Ascending aorta (tissue), 2 donors: ENCODE measurements at regions not wholly inside any gene's neighbourhood (a gene's known extent, or its start where the extent isn't known, plus 50 kb on each side); places are given as distances from the start of the nearest gene placed in this dataset.

Experiments
- DNase-seq, 2 donors: peaks; one replicate each; pipeline ENCODE4 v3.0.0-alpha.2; 2019; ENCODE audit warnings: low spot score in 2 of 2
- H3K27ac ChIP-seq, 2 donors: fragments of 200-600 bp; sonication (generic); one replicate each; pipeline ENCODE4 v1.5.1; 2016 to 2017; ENCODE audit warnings: mild to moderate bottlenecking in 1 of 2
- H3K27me3 ChIP-seq: fragments of 200-600 bp; sonication (generic); one replicate; pipeline ENCODE4 v1.5.1; 2017
- H3K36me3 ChIP-seq, 2 donors: fragments of 200-600 bp; sonication (generic); one replicate each; pipeline ENCODE4 v1.5.1; 2016
- H3K4me1 ChIP-seq, 2 donors: fragments of 200-600 bp; sonication (generic); one replicate each; pipeline ENCODE4 v1.5.1; 2016 to 2017; ENCODE audit warnings: mild to moderate bottlenecking in 1 of 2
- H3K4me3 ChIP-seq, 2 donors: fragments of 200-600 bp; sonication (generic); one replicate each; pipeline ENCODE4 v1.5.1; 2016 to 2017; ENCODE audit warnings: mild to moderate bottlenecking in 1 of 2
- H3K9me3 ChIP-seq, 2 donors: fragments of 200-600 bp; sonication (generic); one replicate each; pipeline ENCODE4 v1.5.1; 2016
- intact Hi-C: fragments of 100-400 bp; cut with DNase I; formaldehyde crosslinking; loops from one replicate; pipeline ENCODE4 v1.15.1; 2023
- TF ChIP-seq, protein P1 (sequence below), 3 experiments: fragments of 200-600 bp in 2 of 3; fragments of 450-650 bp in 1 of 3; sonication (generic) in 2 of 3; IDR thresholded peaks; one replicate each; pipeline ENCODE4 v1.5.1; 2016 to 2019; ENCODE audit warnings: antibody characterized with exemption in 3 of 3, mild to moderate bottlenecking in 1 of 3, moderate library complexity in 1 of 3

DNA sequence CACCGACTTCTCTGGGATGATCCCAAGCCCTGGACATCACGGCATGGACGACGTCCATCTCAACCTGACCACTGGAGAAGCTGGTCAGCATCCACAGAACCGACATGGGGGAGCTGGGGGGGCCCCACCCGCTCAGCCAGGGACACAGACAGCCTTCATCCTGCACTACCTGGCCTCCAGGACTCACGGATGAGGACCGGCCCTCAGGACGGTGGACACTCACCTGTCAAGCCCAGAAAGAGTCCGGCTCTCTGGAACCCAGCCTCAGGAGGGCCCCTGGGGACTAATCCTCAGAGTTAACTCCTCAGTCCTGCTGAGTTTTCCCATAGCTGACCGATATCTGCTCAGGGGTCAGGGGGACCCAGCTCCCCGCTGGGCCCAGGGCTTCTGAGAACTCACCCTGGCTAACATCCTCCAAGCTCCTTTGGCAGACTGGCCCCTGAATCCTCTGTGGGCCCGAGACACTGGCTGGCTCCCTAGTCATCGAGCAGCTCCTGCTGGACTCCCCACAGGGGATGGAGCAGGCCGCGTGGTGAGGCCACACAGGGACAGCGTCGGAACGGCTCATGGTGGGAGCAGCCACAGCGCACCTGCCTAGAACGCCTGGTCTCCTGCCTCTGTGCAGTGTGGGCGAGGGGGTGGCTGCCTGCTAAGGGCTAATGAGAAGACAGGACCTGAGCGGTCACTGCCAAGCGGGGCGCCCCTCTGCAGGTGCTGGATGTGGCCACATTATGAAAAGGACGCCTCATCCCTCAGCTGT, 649.2 kb downstream of the BRD1 start:
- no peak overlapping the region for H3K27ac ChIP-seq
- no peaks in the 10 kb centered on the region for H3K27me3 ChIP-seq
- H3K9me3 ChIP-seq, result no peaks in the 10 kb centered on the region
- no peaks in the 10 kb centered on the region for H3K36me3 ChIP-seq
- no peak for DNase-seq
- TF ChIP-seq, protein P1, sequence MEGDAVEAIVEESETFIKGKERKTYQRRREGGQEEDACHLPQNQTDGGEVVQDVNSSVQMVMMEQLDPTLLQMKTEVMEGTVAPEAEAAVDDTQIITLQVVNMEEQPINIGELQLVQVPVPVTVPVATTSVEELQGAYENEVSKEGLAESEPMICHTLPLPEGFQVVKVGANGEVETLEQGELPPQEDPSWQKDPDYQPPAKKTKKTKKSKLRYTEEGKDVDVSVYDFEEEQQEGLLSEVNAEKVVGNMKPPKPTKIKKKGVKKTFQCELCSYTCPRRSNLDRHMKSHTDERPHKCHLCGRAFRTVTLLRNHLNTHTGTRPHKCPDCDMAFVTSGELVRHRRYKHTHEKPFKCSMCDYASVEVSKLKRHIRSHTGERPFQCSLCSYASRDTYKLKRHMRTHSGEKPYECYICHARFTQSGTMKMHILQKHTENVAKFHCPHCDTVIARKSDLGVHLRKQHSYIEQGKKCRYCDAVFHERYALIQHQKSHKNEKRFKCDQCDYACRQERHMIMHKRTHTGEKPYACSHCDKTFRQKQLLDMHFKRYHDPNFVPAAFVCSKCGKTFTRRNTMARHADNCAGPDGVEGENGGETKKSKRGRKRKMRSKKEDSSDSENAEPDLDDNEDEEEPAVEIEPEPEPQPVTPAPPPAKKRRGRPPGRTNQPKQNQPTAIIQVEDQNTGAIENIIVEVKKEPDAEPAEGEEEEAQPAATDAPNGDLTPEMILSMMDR (IDR thresholded peaks at IDR 0.05), result no peak
- H3K4me1 ChIP-seq, result no peaks in the 10 kb centered on the region
- H3K4me3 ChIP-seq, result no peak overlapping the region
- intact Hi-C loops, result no loop called here

DNA sequence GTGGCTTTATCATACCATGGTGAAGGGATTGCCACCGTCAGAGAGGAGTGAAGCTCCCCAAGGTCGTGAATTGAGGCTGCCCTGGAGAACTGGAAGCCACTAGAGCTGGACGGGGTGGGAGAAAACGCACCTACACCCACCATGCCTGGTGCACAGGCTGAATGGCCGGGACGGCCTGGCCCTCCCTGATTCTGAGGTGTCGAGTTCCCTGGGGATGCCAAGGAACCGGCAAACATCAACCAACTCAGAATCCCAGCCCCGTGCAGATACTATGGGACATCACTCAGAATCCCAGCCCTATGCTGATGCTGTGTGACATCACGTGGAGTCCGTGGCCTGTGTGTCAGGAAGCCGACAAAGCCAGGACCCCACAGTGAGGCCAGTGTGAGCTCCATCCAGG, 650.0 kb downstream of the BRD1 start:
- H3K27ac ChIP-seq, result no peak overlapping the region
- no peaks in the 10 kb centered on the region for H3K9me3 ChIP-seq
- DNase-seq, result no peak
- intact Hi-C loops, result no loop called here
- H3K4me1 ChIP-seq, result no peaks in the 10 kb centered on the region
- no peaks in the 10 kb centered on the region for H3K27me3 ChIP-seq
- H3K36me3 ChIP-seq, result no peaks in the 10 kb centered on the region
- H3K4me3 ChIP-seq, result no peak overlapping the region
- TF ChIP-seq, protein P1 (IDR thresholded peaks at IDR 0.05), result no peak

- TF ChIP-seq, protein P1 (IDR thresholded peaks at IDR 0.05), result no peak
- H3K36me3 ChIP-seq, result no peaks in the 10 kb centered on the region
Observed at GRCh38 chr22:49176956-49177355, 650.7 kb downstream of the BRD1 start.

DNA sequence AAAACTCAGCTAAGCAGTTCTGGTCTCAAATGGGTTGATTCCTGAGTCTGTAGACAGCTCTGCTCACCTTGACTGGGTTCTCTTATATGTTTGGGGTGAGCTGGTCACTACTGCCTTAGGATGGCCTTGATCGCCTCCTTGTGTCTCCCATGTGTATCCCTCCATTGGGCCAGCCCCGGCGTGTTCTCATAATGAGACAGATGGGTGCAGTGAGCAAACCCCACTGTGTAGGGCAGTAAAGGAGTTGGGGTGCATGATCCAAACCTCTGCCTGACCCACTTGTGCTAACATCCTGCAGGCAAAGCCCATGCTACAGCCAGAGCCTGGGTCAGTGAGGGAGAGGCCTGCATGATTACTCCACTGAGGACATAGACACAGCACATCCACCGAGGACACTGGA, 657.6 kb downstream of the BRD1 start:
- intact Hi-C loops, result no loop called here
- no peaks in the 10 kb centered on the region for H3K4me1 ChIP-seq
- H3K36me3 ChIP-seq, result no peaks in the 10 kb centered on the region
- no peak for DNase-seq
- TF ChIP-seq, protein P1 (IDR thresholded peaks at IDR 0.05), result no peak
- H3K4me3 ChIP-seq, result no peak overlapping the region
- H3K9me3 ChIP-seq, result no peaks in the 10 kb centered on the region
- no peak overlapping the region for H3K27ac ChIP-seq
- H3K27me3 ChIP-seq, result no peaks in the 10 kb centered on the region

More at GRCh38 chr22:49176956-49177355, 650.7 kb downstream of the BRD1 start:
- Histone ChIP-seq H3K27me3 (no peaks in the 10 kb centered on the region), H3K4me1 (no peaks in the 10 kb centered on the region), H3K4me3 (no peak overlapping the region), H3K27ac (no peak overlapping the region), H3K9me3 (no peaks in the 10 kb centered on the region)
- no peak for DNase-seq
- intact Hi-C loops, result no loop called here

DNA sequence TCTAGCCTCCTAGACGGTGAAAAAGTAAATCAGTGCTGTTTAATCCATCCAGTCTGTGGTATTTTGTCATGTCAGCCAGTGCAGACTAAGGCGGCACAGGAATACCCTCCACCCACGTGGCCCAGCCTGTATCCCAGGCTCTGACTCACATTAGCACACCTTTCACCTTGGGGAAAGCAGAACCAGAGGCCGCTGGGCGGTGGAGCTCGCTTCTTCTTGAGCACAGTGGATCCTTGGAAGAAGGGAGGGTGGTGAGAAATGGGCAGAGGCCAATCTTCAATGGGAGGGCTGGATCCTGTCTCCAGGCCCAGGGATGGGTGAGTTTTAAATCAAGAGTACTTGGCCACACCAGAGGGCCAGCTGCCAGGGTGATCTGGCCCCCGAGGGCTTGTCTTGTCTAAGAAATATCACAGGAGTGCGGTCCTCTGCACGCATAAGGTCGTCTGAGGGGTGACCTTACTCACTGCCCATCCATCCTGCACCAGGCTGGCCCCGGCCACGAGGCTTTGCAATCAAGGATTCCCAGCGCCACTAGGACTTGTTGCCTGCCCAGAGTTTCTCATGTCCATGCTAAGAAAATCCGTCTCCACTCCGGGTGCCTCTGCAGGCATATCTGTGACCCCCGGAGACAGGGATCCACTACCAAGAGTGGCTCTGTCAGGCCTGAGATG, 658.5 kb downstream of the BRD1 start:
- DNase-seq, result no peak
- intact Hi-C loops, result no loop called here
- Histone ChIP-seq H3K4me1 (no peaks in the 10 kb centered on the region), H3K36me3 (no peaks in the 10 kb centered on the region), H3K9me3 (no peaks in the 10 kb centered on the region), H3K4me3 (no peak overlapping the region), H3K27me3 (no peaks in the 10 kb centered on the region), H3K27ac (no peak overlapping the region)
- TF ChIP-seq, protein P1 (IDR thresholded peaks at IDR 0.05), result no peak
